ENCODE measurements at regions not wholly inside any gene's neighbourhood (a gene's known extent, or its start where the extent isn't known, plus 50 kb on each side); places are given as distances from the start of the nearest gene placed in this dataset.

- TF ChIP-seq POLR2AphosphoS5 (IDR thresholded peaks at IDR 0.05; ENCODE audit: low read depth, low read length) (no peak), TAF1 (IDR thresholded peaks at IDR 0.05; ENCODE audit: borderline replicate concordance, insufficient read depth, low read length) (no peak), FOXP2 (optimal IDR thresholded peaks at IDR 0.05; ENCODE audit: borderline replicate concordance, extremely low read depth, extremely low read length, insufficient read depth) (no peak), REST (IDR thresholded peaks at IDR 0.05; ENCODE audit: insufficient read depth in 1 of 2, low read depth in 2 of 2, low read length in 2 of 2) (no peak), SIN3A (IDR thresholded peaks at IDR 0.05; ENCODE audit: borderline replicate concordance, insufficient read depth, low read length) (no peak)
Measured at GRCh38 chr6:95135182-95135581, 442.2 kb upstream of the MANEA start.

GRCh38 chr6:95142101-95142500 lies 435.2 kb upstream of the MANEA start:
- TF ChIP-seq FOXP2 (optimal IDR thresholded peaks at IDR 0.05; ENCODE audit: borderline replicate concordance, extremely low read depth, extremely low read length, insufficient read depth) (no peak), POLR2AphosphoS5 (IDR thresholded peaks at IDR 0.05; ENCODE audit: low read depth, low read length) (no peak), REST (IDR thresholded peaks at IDR 0.05; ENCODE audit: insufficient read depth in 1 of 2, low read depth in 2 of 2, low read length in 2 of 2) (no peak), TAF1 (IDR thresholded peaks at IDR 0.05; ENCODE audit: borderline replicate concordance, insufficient read depth, low read length) (no peak), SIN3A (IDR thresholded peaks at IDR 0.05; ENCODE audit: borderline replicate concordance, insufficient read depth, low read length) (no peak)

- TF ChIP-seq SIN3A (IDR thresholded peaks at IDR 0.05; ENCODE audit: borderline replicate concordance, insufficient read depth, low read length) = no peak
- TF ChIP-seq FOXP2 (optimal IDR thresholded peaks at IDR 0.05; ENCODE audit: borderline replicate concordance, extremely low read depth, extremely low read length, insufficient read depth) = no peak
- TF ChIP-seq REST (IDR thresholded peaks at IDR 0.05; ENCODE audit: insufficient read depth in 1 of 2, low read depth in 2 of 2, low read length in 2 of 2) = no peak
- no peak for TF ChIP-seq POLR2AphosphoS5 (IDR thresholded peaks at IDR 0.05; ENCODE audit: low read depth, low read length)
Measured at GRCh38 chr6:95142661-95143335, 434.5 kb upstream of the MANEA start.

GRCh38 chr6:95143408-95144180 lies 433.7 kb upstream of the MANEA start:
- TF ChIP-seq FOXP2 (optimal IDR thresholded peaks at IDR 0.05; ENCODE audit: borderline replicate concordance, extremely low read depth, extremely low read length, insufficient read depth) = no peak

GRCh38 chr6:95145457-95145856 lies 431.9 kb upstream of the MANEA start:
- TF ChIP-seq TAF1 (IDR thresholded peaks at IDR 0.05; ENCODE audit: borderline replicate concordance, insufficient read depth, low read length) = no peak
- TF ChIP-seq REST (IDR thresholded peaks at IDR 0.05; ENCODE audit: insufficient read depth in 1 of 2, low read depth in 2 of 2, low read length in 2 of 2) = no peak
- TF ChIP-seq POLR2AphosphoS5 (IDR thresholded peaks at IDR 0.05; ENCODE audit: low read depth, low read length) = no peak
- no peak for TF ChIP-seq FOXP2 (optimal IDR thresholded peaks at IDR 0.05; ENCODE audit: borderline replicate concordance, extremely low read depth, extremely low read length, insufficient read depth)
- no peak for TF ChIP-seq SIN3A (IDR thresholded peaks at IDR 0.05; ENCODE audit: borderline replicate concordance, insufficient read depth, low read length)
